SK-N-MC (cell line): ENCODE measurements at regions not wholly inside any gene's neighbourhood (a gene's known extent, or its start where the extent isn't known, plus 50 kb on each side); places are given as distances from the start of the nearest gene placed in this dataset.
A peak's percentile ranks its signal among the peaks of the same experiment; 100 is the strongest.

Experiments used
- DNase-seq: peaks from one replicate; pipeline ENCODE4 v3.0.0-alpha.2; 2011; ENCODE audit warnings: low read depth, low spot score
- H3K27ac ChIP-seq: fragments of 200-600 bp; sonication (generic); 2 replicates; pipeline ENCODE4 v1.5.1; 2016; ENCODE audit warnings: mixed run types
- H3K36me3 ChIP-seq: fragments of 200-600 bp; sonication (generic); 2 replicates; pipeline ENCODE4 v1.6.1; 2017; ENCODE audit warnings: antibody characterized with exemption, low read length, mixed read lengths; ENCODE audit not compliant: insufficient read depth
- H3K4me3 ChIP-seq: fragments of 200-600 bp; sonication (generic); 2 replicates; pipeline ENCODE4 v1.5.1; 2016
- H3K9ac ChIP-seq: fragments of 200-600 bp; sonication (generic); 2 replicates; pipeline ENCODE4 v1.8.0; 2017; ENCODE audit warnings: mixed run types, mixed read lengths; ENCODE audit not compliant: insufficient read length
- H3K9me3 ChIP-seq: fragments of 200-600 bp; sonication (generic); 2 replicates; pipeline ENCODE4 v1.6.1; 2017; ENCODE audit warnings: low read depth, mild to moderate bottlenecking, antibody characterized with exemption, low read length, moderate library complexity, mixed read lengths
- EZH2 ChIP-seq: fragments of 200-600 bp; sonication (generic); IDR thresholded peaks from one replicate; pipeline ENCODE4 v1.6.1; 2017; ENCODE audit warnings: antibody characterized with exemption
- FOXP2 ChIP-seq: optimal IDR thresholded peaks from 2 replicates; pipeline ENCODE3; 2011; ENCODE audit warnings: mild to moderate bottlenecking, moderate library complexity; ENCODE audit not compliant: insufficient read depth; ENCODE audit errors: extremely low read length, control extremely low read depth
- POLR2AphosphoS5 ChIP-seq: IDR thresholded peaks from 2 replicates; pipeline ENCODE4 v1.6.1; 2012; ENCODE audit warnings: mild to moderate bottlenecking, low read depth, low read length, borderline replicate concordance

DNA sequence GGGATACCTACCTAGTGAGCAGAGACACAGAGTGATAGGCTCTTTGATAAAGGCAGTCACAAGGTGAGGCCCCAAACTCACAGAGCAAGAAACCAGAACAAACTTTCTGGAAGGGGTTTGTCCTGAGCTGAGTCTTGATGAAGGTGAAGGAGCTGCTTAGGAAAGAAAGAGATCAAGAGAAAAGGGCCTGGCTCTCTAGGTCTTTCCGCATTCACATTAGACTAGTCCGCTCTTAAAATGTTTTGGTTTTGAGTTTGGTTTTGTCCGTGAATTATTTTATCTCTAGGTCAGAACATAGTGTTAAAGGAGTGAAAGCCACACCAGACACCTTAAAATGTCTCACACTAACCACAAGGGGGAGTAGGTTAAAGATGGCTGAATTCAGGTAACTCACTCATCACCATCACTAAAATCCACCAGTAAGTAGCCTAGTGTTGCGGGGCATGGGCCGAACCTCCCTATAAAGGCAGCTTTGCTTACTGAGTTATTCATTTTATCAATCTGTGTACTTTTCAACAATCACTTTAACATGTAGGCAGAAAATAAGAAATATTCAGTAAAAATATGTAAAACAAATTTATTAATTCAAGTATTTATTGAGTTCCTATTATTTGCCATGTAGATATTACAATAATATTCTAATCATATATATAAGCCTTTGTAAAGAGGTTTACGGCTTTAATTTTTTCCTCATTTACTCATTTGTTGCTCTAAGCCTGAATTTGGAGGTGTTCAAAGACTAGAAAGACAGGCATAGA is 121.5 kb upstream of the TSC22D2 start:
- no peak for TF ChIP-seq POLR2AphosphoS5
- TF ChIP-seq FOXP2, result no peak
- H3K9me3 ChIP-seq, result peaks cover 9% of the 10 kb centered on the region; the same call in 1 of the 2 replicates
- H3K27ac ChIP-seq, result no peak overlapping the region
- no peak overlapping the region for H3K9ac ChIP-seq
- DNase-seq, result no peak
- no peak overlapping the region for H3K4me3 ChIP-seq
- no peaks in the 10 kb centered on the region for H3K36me3 ChIP-seq

DNA sequence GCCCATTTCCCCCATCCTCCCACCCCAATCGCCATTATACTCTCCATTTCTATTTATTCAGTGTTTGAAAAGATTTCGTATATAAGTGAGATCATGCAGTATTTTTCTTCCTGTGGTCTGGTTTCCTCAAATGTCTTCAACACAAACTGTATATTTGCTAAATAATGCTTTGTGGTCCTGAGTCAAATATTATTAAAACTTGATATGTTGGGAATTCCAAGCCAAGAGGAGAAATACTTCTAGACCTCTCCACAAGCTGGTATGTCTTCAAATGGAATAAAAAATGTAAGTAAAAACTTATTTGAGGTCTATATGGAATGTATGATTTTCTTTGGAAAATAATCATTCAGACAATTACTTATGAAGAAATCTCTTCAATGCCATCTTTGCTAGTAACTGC is 122.5 kb upstream of the TSC22D2 start:
- TF ChIP-seq POLR2AphosphoS5 (no peak), FOXP2 (no peak), EZH2 (no peak)
- no peak overlapping the region for H3K9ac ChIP-seq
- H3K36me3 ChIP-seq, result no peaks in the 10 kb centered on the region
- no peak overlapping the region for H3K27ac ChIP-seq
- H3K9me3 ChIP-seq, result peaks cover 7% of the 10 kb centered on the region; the same call in 1 of the 2 replicates
- no peak overlapping the region for H3K4me3 ChIP-seq
- no peak for DNase-seq

DNA sequence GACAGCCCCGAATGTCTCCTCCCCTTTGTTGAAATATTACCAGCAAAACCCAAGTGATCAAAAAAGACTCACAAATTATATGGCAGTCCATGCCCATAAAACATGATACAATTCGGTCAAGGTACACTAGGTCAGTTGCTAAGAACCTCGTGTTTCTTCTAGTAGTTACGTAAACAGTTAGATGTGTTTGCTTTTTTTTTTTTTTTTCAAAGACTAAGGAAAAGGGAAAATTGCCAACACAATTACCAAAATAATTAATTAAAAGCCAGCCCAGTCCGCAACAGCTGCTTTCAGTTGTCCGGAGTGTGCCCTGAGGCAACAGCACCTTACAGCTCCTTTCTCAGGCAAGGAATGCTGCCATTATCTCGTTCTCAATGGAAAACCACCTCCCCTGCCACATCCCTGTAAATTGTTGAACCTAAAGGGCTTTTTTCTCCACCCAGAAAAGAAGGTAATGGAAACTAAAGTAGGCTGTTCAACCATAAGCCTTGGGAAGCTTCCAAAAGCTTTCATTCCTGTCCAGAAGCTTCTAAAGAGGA is 129.2 kb upstream of the TSC22D2 start:
- Histone ChIP-seq H3K36me3 (no peaks in the 10 kb centered on the region), H3K9me3 (peaks cover 7% of the 10 kb centered on the region; the same call in 1 of the 2 replicates), H3K4me3 (no peak overlapping the region), H3K9ac (no peak overlapping the region), H3K27ac (peak overlapping the region; percentile 81)
- TF ChIP-seq POLR2AphosphoS5 (no peak), FOXP2 (no peak), EZH2 (no peak)
- DNase-seq, result no peak

DNA sequence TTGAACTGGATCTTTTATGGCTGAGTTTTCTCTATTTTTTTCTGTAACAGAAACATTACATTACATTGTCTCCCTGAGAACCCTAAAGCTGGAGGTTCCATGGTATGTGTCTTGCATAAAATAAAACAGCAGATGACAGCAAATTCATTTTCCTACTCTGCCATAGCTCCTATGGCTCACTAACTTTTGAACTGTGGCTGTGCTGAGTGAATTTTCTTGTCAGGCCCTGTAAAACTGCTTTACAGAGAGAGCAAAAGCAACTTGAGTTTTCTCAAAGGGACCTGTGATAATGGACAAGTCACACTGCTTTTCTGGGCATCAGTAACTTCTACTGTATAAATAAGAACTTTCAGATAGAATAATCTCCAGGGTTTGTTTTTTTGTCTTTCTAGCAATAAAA is 129.9 kb upstream of the TSC22D2 start:
- Histone ChIP-seq H3K4me3 (peak overlapping the region; percentile 7; the same call in 1 of the 2 replicates), H3K27ac (peak overlapping the region; percentile 81), H3K36me3 (no peaks in the 10 kb centered on the region), H3K9ac (peak overlapping the region; percentile 46), H3K9me3 (peaks cover 7% of the 10 kb centered on the region; the same call in 1 of the 2 replicates)
- no peak for DNase-seq
- TF ChIP-seq EZH2 (no peak), FOXP2 (no peak), POLR2AphosphoS5 (no peak)

DNA sequence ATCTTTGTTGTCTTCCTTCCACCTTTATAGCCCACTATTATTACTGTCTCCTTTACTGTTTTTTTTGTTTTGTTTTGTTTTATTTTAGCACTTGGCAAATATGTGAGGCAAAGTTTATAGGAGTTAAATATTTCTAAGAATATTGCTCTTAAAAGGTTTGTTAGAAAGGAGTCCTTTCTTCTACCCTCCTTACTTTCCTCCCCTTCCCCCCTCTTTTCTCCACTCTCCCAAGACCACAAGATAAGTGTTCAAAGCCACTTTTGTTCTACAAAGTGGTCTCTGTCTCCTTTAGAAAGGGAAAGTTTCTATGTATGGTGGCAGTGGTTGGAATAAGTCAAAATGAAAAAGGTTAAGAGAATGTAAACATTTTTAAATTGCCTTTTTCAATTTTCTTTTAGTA is 130.7 kb upstream of the TSC22D2 start:
- Histone ChIP-seq H3K9me3 (peaks cover 1% of the 10 kb centered on the region; the same call in 1 of the 2 replicates), H3K4me3 (peak overlapping the region; percentile 2; the same call in 1 of the 2 replicates), H3K27ac (peak overlapping the region; percentile 81), H3K9ac (no peak overlapping the region), H3K36me3 (no peaks in the 10 kb centered on the region)
- no peak for TF ChIP-seq POLR2AphosphoS5
- TF ChIP-seq FOXP2, result no peak
- TF ChIP-seq EZH2, result no peak
- no peak for DNase-seq

DNA sequence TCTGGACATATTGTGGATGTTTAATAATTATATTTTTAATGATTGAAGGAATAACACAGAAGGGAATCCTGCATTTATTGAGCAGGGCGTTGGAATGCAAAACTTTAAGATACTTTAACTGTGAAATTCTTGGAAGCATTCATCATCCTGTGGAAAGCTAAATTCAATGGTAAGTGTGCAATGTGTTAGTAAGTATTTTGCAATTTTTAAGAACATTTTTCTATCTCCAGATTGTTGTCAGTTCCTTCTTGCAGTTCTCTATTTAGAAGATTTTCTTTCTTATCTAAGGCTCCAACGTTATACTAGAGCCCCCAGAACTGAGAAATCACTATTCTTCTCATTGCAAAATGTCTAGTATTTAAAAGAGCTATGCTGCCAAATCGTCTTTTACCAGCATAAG is 132.2 kb upstream of the TSC22D2 start:
- Histone ChIP-seq H3K27ac (peak overlapping the region; percentile 86), H3K36me3 (no peaks in the 10 kb centered on the region), H3K4me3 (peak overlapping the region; percentile 26), H3K9ac (peak overlapping the region; percentile 51), H3K9me3 (no peaks in the 10 kb centered on the region)
- TF ChIP-seq EZH2, result no peak
- TF ChIP-seq POLR2AphosphoS5, result no peak
- TF ChIP-seq FOXP2, result no peak
- DNase-seq, result no peak

DNA sequence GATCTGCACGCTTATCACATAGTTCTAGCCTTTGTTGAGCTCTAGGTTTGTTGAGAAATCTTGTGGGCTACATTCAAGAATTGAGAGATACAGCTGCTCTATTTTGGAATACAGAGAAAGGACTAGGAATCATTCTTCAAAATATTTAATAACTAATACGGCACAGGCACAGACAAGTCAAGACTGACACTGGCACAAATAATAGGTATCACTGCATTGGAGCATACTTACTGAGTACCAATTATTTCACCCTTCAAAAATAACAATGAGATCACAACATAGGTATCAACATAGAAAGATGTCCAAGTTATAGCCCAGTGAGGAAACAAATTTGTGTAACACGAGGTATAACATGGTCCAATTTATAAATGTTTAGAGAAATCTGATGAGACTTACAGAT is 133.7 kb upstream of the TSC22D2 start:
- DNase-seq, result no peak
- Histone ChIP-seq H3K36me3 (no peaks in the 10 kb centered on the region), H3K9me3 (no peaks in the 10 kb centered on the region), H3K27ac (peak overlapping the region; percentile 86), H3K9ac (no peak overlapping the region), H3K4me3 (no peak overlapping the region; the same call in 1 of the 2 replicates)
- TF ChIP-seq EZH2 (no peak), POLR2AphosphoS5 (no peak)

DNA sequence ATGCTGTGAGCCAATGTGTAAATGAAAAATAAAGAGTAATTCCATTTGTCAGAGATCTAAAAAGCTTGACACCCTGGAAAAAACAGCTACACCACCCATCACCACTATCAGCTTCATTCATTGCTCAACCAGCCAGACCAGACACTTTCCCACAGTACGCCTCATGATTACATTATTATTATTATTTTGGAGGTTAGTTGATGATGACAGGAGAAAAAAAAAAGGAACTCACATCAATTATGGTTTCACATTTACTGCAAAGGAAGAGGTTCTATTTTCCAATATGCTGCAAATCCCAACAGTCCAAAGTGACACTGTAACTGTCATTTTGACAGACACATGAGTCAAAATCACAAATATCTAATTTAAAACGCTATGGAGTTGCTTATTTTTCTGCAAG is 134.7 kb upstream of the TSC22D2 start:
- H3K4me3 ChIP-seq, result no peak overlapping the region
- no peak for DNase-seq
- no peaks in the 10 kb centered on the region for H3K9me3 ChIP-seq
- TF ChIP-seq EZH2, result no peak
- TF ChIP-seq FOXP2, result no peak
- no peak for TF ChIP-seq POLR2AphosphoS5
- no peaks in the 10 kb centered on the region for H3K36me3 ChIP-seq
- 0 out of 2 replicates have a peak overlapping the region, but pooled peaks have one; percentile 8 for H3K27ac ChIP-seq
- no peak overlapping the region for H3K9ac ChIP-seq

DNA sequence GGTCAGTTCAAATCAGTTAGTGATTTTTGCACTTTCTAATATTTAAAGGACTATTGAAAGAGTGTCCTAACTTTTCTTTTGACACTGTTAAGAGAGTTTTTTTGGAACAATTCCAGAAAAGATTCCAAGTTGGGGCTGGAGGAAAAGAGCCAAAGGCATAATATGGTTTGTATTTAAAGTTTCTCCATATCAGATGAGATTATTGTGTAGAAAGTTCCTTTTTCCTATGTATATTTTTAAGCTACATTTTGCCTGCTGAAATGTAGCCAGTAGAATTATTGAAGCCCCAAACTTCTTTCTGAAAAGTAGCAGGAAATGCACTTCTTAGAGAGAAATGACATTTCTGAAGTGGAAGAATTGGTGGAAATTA is 136.5 kb upstream of the TSC22D2 start:
- no peaks in the 10 kb centered on the region for H3K9me3 ChIP-seq
- peak overlapping the region; percentile 93 for H3K27ac ChIP-seq
- H3K4me3 ChIP-seq, result peak overlapping the region; percentile 28
- no peak for TF ChIP-seq FOXP2
- TF ChIP-seq EZH2, result no peak
- no peak; the same call in 1 of the 2 replicates for TF ChIP-seq POLR2AphosphoS5
- no peak for DNase-seq
- no peaks in the 10 kb centered on the region for H3K36me3 ChIP-seq
- no peak overlapping the region for H3K9ac ChIP-seq
